ENCODE measurements at regions not wholly inside any gene's neighbourhood (a gene's known extent, or its start where the extent isn't known, plus 50 kb on each side); places are given as distances from the start of the nearest gene placed in this dataset.
"Not testable (repeated sequence)": the region's sequence is repeated elsewhere in the genome, so short reads cannot be mapped to it uniquely, and the experiment has no call there.

- TF ChIP-seq, protein P1, sequence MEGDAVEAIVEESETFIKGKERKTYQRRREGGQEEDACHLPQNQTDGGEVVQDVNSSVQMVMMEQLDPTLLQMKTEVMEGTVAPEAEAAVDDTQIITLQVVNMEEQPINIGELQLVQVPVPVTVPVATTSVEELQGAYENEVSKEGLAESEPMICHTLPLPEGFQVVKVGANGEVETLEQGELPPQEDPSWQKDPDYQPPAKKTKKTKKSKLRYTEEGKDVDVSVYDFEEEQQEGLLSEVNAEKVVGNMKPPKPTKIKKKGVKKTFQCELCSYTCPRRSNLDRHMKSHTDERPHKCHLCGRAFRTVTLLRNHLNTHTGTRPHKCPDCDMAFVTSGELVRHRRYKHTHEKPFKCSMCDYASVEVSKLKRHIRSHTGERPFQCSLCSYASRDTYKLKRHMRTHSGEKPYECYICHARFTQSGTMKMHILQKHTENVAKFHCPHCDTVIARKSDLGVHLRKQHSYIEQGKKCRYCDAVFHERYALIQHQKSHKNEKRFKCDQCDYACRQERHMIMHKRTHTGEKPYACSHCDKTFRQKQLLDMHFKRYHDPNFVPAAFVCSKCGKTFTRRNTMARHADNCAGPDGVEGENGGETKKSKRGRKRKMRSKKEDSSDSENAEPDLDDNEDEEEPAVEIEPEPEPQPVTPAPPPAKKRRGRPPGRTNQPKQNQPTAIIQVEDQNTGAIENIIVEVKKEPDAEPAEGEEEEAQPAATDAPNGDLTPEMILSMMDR (conservative IDR thresholded peaks at IDR 0.05; ENCODE audit: low read depth in 2 of 2), result not testable (repeated sequence)
- TF ChIP-seq JUNB (IDR thresholded peaks at IDR 0.05; ENCODE audit: unreplicated experiment); CREB1 (CRISPR knock-in tag; IDR thresholded peaks at IDR 0.05; ENCODE audit: low read depth); ZNF114 (CRISPR knock-in tag; IDR thresholded peaks at IDR 0.05); EZH2 (IDR thresholded peaks at IDR 0.05; ENCODE audit: low read depth, unreplicated experiment); POLR2AphosphoS5 (IDR thresholded peaks at IDR 0.05; ENCODE audit: low read depth); EZH2phosphoT487 (IDR thresholded peaks at IDR 0.05; ENCODE audit: unreplicated experiment); ZNF331 (CRISPR knock-in tag; IDR thresholded peaks at IDR 0.05; ENCODE audit: low read depth); NANOG (IDR thresholded peaks at IDR 0.05; ENCODE audit: borderline replicate concordance): not testable (repeated sequence)
- TF ChIP-seq, protein P2, sequence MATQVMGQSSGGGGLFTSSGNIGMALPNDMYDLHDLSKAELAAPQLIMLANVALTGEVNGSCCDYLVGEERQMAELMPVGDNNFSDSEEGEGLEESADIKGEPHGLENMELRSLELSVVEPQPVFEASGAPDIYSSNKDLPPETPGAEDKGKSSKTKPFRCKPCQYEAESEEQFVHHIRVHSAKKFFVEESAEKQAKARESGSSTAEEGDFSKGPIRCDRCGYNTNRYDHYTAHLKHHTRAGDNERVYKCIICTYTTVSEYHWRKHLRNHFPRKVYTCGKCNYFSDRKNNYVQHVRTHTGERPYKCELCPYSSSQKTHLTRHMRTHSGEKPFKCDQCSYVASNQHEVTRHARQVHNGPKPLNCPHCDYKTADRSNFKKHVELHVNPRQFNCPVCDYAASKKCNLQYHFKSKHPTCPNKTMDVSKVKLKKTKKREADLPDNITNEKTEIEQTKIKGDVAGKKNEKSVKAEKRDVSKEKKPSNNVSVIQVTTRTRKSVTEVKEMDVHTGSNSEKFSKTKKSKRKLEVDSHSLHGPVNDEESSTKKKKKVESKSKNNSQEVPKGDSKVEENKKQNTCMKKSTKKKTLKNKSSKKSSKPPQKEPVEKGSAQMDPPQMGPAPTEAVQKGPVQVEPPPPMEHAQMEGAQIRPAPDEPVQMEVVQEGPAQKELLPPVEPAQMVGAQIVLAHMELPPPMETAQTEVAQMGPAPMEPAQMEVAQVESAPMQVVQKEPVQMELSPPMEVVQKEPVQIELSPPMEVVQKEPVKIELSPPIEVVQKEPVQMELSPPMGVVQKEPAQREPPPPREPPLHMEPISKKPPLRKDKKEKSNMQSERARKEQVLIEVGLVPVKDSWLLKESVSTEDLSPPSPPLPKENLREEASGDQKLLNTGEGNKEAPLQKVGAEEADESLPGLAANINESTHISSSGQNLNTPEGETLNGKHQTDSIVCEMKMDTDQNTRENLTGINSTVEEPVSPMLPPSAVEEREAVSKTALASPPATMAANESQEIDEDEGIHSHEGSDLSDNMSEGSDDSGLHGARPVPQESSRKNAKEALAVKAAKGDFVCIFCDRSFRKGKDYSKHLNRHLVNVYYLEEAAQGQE (IDR thresholded peaks at IDR 0.05; ENCODE audit: unreplicated experiment), result not testable (repeated sequence)
Measured at GRCh38 chr2:188035377-188035776, 256.3 kb upstream of the GULP1 start.
